ENCODE measurements at regions not wholly inside any gene's neighbourhood (a gene's known extent, or its start where the extent isn't known, plus 50 kb on each side); places are given as distances from the start of the nearest gene placed in this dataset.
"Not testable (repeated sequence)": the region's sequence is repeated elsewhere in the genome, so short reads cannot be mapped to it uniquely, and the experiment has no call there.

- no peak for DNase-seq
Observed at GRCh38 chr5:104928906-104929520, 1366.4 kb upstream of the NUDT12 start.

GRCh38 chr5:104915226-104915625 lies 1352.6 kb upstream of the NUDT12 start:
- no peak for DNase-seq

- DNase-seq, result no peak
Observed at GRCh38 chr5:104914536-104915070, 1352.0 kb upstream of the NUDT12 start.

- DNase-seq, result no peak
Observed at GRCh38 chr5:104913841-104914281, 1351.3 kb upstream of the NUDT12 start.

- DNase-seq, result no peak
Observed at GRCh38 chr5:104909803-104910202, 1347.2 kb upstream of the NUDT12 start.

- DNase-seq, result no peak
Observed at GRCh38 chr5:104904561-104904960, 1342.0 kb upstream of the NUDT12 start.

- no peak for DNase-seq
Observed at GRCh38 chr5:104903941-104904340, 1341.4 kb upstream of the NUDT12 start.

- no peak for DNase-seq
Observed at GRCh38 chr5:104891596-104891995, 1329.0 kb upstream of the NUDT12 start.

GRCh38 chr5:104890767-104891166 lies 1328.2 kb upstream of the NUDT12 start:
- DNase-seq, result no peak

GRCh38 chr5:104859437-104859836 lies 1296.8 kb upstream of the NUDT12 start:
- DNase-seq, result no peak

GRCh38 chr5:104852099-104852498 lies 1289.5 kb upstream of the NUDT12 start:
- DNase-seq, result not testable (repeated sequence)

GRCh38 chr5:104845541-104845940 lies 1283.0 kb upstream of the NUDT12 start:
- DNase-seq, result no peak

- no peak for DNase-seq
Observed at GRCh38 chr5:104843822-104844221, 1281.2 kb upstream of the NUDT12 start.

- no peak for DNase-seq
Observed at GRCh38 chr5:104840284-104840683, 1277.7 kb upstream of the NUDT12 start.

GRCh38 chr5:104831515-104831914 lies 1268.9 kb upstream of the NUDT12 start:
- DNase-seq, result not testable (repeated sequence)

GRCh38 chr5:104821606-104822005 lies 1259.0 kb upstream of the NUDT12 start:
- no peak for DNase-seq

GRCh38 chr5:104817127-104817526 lies 1254.5 kb upstream of the NUDT12 start:
- DNase-seq, result no peak

GRCh38 chr5:104815212-104815611 lies 1252.6 kb upstream of the NUDT12 start:
- DNase-seq, result no peak

- no peak for DNase-seq
Observed at GRCh38 chr5:104800440-104801048, 1238.0 kb upstream of the NUDT12 start.

- DNase-seq, result no peak
Observed at GRCh38 chr5:104793755-104794080, 1231.1 kb upstream of the NUDT12 start.

- no peak for DNase-seq
Observed at GRCh38 chr5:104793031-104793754, 1230.6 kb upstream of the NUDT12 start.

GRCh38 chr5:104789366-104789765 lies 1226.8 kb upstream of the NUDT12 start:
- no peak for DNase-seq

GRCh38 chr5:104785097-104785496 lies 1222.5 kb upstream of the NUDT12 start:
- no peak for DNase-seq

- no peak for DNase-seq
Observed at GRCh38 chr5:104774372-104774771, 1211.8 kb upstream of the NUDT12 start.
